GM19395 (cell line): ENCODE measurements at regions not wholly inside any gene's neighbourhood (a gene's known extent, or its start where the extent isn't known, plus 50 kb on each side); places are given as distances from the start of the nearest gene placed in this dataset.

ENCODE experiments used
- ATAC-seq: cut with Tn5 transposase; IDR thresholded peaks from one replicate; pipeline ENCODE4 v1.9.1; 2021; ENCODE audit warnings: mild to moderate bottlenecking, moderate library complexity; ENCODE audit not compliant: unreplicated experiment

- no peak for ATAC-seq
Observed at GRCh38 chr3:18008706-18009368, 266.4 kb upstream of the TBC1D5 start.

GRCh38 chr3:18007980-18008379, 265.5 kb upstream of the TBC1D5 start:
- no peak for ATAC-seq

DNA sequence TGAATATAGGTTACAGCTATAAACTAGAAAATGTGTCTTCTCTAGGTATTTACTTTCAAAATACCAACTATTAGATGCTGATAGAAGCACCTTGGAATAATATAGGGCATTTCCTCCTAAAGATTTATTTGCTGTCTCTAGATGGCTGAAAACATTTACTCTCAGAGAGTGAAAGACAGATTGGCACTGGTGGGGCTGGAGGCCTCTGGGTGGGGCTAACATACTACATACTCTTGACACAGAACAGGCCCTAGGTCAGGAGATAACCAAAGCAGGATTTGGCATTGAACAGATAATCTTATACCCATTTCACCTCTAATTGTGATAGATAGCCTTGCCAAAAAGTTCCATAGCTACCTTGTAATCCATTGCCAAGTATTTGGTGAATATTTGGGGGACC, 253.3 kb upstream of the TBC1D5 start:
- no peak for ATAC-seq

- no peak for ATAC-seq
Observed at GRCh38 chr3:17994167-17994566, 251.7 kb upstream of the TBC1D5 start.

DNA sequence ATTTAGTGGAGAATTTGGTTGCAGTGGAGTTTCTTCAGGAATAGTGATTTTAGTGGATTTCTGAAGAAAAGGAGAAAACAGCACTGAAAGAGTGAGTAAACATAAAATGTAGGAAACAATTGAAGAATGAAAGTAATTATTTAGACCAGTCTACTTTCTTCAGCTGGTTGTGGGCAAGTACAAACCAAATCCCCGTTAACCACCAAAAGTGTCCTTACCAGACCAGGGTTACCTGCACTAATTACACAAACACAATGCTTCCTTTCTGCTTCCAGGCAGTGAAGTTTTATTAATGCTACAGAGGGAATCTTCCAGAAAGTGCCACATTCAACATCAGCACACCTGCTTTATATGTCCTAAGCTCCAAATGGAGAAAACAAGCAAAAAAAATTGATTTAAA, 248.0 kb upstream of the TBC1D5 start:
- ATAC-seq = no peak

DNA sequence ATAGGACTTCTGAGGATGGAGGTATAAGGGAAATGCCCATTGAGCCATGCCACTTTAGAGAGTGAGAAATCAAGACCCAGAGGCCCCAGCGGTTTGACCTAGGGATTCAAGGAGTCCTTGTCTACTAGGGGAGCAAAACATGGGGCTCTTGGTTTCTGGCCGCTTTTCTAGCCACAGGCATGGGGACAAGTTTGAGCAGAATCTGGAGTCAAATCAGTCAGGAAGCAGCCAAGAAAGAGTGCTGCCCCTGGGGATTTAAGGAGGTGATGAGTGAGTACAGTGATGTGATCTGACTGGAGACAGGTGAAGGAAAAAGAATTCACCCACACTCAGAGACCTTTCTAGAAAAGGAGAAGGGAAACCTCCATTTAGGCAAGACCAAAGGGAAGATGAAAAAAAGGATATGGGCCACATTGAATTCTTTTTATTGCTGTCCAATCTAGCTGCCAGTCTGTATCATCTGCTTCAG, 244.0 kb upstream of the TBC1D5 start:
- ATAC-seq = no peak

DNA sequence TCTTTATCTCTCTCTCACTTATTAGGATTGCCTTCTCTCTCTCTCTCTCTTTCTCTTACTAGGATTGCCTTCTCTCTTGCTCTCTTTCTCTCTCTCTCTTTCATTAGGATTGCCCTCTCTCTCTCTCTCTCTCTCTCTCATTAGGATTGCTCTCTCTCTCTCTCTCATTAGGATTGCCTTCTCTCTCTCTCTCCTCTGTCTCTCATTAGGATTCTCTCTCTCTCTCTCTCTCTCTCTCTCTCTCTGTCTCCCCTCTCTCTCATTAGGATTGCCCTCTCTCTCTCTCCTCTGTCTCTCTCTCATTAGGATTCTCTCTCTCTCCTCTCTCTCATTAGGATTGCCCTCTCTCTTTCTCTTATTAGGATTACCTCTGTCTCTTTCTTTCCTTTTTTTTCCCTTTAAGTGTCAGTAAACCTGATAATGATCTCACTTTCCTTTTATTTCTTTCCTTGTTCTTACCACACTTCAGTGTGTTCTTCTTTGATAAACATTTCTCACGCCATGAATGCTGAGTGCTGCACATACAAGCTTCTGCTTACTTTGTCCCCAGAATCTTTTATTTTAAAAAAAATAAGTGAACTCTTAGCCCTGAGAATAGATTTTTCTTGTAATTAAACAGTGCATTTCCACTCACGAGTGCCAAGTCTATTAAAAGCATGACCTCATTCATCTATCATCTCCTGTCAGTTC, 243.4 kb upstream of the TBC1D5 start:
- no peak for ATAC-seq

GRCh38 chr3:17983106-17983505, 240.7 kb upstream of the TBC1D5 start:
- ATAC-seq = no peak

- no peak for ATAC-seq
Observed at GRCh38 chr3:17982211-17982880, 239.9 kb upstream of the TBC1D5 start.

DNA sequence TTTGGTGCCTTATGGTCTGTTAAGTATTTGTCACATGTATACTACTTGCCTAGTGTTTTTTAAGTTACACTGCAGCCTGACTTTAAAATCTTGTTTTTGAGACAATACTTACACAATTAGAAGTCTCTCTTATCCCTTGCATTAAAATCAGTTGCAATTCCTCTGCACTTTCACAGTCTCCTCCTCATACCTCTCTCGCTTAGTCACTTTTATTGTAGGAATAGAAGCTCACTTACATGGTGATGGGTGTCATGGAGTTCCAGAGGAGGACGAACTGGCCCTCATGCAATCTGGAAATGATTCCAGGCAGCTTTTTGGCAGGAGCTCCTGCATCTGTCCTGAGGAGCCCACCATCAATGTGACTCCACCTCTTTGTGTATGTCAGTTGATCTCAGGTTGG, 238.4 kb upstream of the TBC1D5 start:
- no peak for ATAC-seq

- no peak for ATAC-seq
Observed at GRCh38 chr3:17979911-17980310, 237.5 kb upstream of the TBC1D5 start.

DNA sequence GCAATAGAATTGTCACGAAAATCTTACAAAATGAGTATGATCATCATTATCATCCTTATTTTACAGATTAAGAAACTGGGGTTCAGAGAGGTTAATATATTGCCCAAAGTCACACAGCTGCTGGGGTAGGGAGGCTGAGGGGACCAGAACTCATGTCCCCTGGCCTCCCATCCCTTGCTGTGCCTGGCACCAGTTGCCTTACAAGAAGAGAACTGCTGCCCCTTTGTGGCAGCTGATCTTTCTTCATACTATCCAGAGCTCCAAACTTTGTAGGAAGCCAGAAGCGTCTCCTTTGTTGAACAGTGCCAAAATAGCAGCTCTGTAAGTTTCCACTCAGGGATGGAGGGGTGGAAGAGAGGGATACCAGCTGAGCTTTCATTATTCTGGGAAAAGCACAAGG, 236.8 kb upstream of the TBC1D5 start:
- ATAC-seq = no peak

DNA sequence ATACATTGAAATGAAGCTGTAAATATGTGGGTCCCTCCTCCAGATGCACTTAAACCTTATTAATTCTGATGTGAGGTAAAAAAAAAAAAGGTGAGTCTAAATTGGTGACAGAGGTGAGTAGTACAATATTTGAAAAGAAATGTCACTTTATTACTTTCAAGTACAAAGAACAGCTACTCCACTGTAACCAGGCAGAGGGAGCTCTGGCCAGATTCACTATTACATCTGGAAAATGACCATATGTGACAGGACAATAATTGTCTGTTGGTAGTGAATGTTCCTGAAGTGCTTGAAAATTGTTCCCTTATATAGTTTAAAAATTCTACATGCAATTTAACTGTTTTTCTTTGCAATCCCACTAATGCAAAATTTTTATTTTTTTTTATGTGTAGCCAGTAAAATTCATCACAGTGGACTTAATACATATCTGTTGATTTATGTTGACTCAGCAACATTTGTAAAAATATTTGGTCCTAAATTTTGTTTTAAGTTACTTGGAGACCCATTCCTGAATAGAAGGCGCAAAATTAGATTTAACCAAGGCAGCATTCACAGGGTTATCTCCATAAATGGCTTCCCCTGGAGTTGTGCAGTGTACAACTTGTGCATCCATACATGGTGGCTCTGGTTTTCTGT, 231.9 kb upstream of the TBC1D5 start:
- no peak for ATAC-seq

DNA sequence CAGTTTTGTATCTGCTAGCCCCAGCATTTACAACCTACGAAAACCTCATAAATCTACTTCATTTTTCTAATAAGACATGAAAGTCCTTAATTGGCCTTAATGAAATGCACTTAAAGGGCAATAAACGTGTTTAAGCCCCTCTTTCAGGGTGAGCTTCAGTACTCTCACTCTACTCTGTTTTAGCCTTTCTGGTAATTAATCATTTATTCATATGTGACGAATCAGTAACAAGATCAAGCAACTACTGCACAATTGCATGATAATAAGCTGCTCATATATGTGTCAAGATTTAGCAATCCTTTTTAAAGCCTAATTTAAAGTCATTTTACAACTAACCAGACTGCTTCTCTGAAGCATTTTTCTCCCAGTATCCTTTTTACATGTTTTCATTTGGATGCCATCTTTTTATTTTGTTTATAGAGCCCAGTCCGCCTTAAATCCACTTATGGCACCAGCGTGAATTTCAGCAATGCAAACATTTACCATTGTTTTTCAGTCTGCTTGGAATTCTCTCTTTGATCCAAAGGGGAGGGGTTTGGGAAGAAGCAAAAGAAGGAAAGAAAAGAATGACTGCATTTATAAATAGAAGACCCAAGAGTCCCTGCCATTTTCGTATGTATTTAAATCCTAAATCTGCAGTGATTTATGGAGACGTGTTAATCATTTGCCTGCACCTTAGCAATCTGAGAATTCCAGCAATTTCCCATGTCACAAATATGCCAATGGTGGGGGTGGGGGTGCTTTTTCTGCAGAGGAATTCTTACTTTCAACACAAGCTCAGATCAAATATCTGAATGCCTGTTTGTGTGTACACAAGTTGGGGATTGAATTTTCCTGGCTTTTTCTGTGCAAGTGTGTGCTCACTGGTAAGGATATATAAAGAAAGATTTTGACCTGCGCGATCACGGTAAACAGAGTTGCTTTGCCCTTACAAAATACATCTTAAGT, 230.8 kb upstream of the TBC1D5 start:
- ATAC-seq = no peak

DNA sequence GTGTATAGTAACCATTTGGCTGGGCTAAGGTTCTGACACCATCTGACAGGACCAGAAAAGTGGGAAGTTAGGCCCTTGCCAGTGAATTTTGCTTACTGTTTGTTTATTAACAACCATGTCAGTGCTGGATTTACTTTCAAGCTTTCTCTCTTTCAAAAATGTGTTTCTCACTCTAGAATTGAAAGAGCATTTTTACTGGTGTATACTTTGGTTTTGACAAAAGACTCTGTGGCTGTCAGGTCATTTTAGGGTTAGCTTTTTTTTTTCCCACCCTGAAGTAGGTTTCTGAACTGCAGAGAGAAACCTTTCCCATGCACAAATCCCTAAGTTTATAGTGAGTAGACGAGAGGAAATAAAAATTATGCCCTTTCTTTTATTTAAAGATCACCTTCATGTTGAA, 230.0 kb upstream of the TBC1D5 start:
- no peak for ATAC-seq

- no peak for ATAC-seq
Observed at GRCh38 chr3:17972030-17972429, 229.6 kb upstream of the TBC1D5 start.

GRCh38 chr3:17969985-17970568, 227.6 kb upstream of the TBC1D5 start:
- ATAC-seq = no peak

GRCh38 chr3:17969244-17969643, 226.8 kb upstream of the TBC1D5 start:
- ATAC-seq = no peak

DNA sequence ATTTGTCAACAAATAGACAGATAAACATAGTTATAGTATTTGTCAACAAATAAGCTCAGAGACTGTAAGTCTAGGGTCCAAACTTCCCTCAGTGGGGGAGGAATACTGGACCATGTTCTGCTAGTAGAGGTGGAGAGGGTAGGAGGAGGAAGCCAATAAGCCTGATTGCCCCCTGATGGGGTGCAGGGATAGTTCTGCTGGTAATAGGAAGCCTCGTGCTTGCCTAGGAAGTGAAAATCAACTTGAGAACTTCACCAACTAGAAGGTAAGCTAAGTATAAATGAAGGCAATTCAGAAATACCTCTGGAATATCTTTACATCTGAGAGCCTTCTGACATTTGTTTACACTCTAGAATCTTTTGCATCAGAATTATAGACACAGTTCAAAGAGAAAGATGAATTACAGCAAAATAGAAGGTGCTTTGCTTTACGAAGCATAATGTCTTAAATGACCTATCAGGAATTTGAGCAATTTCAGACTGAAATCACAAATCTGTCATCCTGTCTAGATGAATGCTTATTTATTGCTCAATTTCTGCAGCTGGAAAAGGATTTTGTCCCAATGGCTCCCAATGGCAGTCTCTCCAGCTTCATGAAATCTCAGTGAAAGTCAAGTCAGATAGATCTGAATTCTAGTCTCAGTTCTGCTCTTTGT, 225.6 kb upstream of the TBC1D5 start:
- ATAC-seq = no peak

GRCh38 chr3:17967111-17967510, 224.7 kb upstream of the TBC1D5 start:
- ATAC-seq = no peak
